MV-4-11 (cell line): ENCODE measurements at regions not wholly inside any gene's neighbourhood (a gene's known extent, or its start where the extent isn't known, plus 50 kb on each side); places are given as distances from the start of the nearest gene placed in this dataset.
"Not testable (repeated sequence)": the region's sequence is repeated elsewhere in the genome, so short reads cannot be mapped to it uniquely, and the experiment has no call there.

ENCODE experiments used
- DNase-seq: peaks from one replicate; lab custom pipeline; 2025; lab: John Stamatoyannopoulos, UW

GRCh38 chrX:146994163-146994562 lies 179.6 kb upstream of the CXorf51A start:
- DNase-seq, result no peak

- DNase-seq, result no peak
These were observed 158.7 kb upstream of the CXorf51A start for GRCh38 chrX:146973283-146973682.

GRCh38 chrX:146967306-146967705 lies 152.8 kb upstream of the CXorf51A start:
- no peak for DNase-seq

GRCh38 chrX:146956760-146957159 lies 142.2 kb upstream of the CXorf51A start:
- no peak for DNase-seq

GRCh38 chrX:146934256-146934655 lies 119.7 kb upstream of the CXorf51A start:
- peak; percentile 21 for DNase-seq

GRCh38 chrX:146932997-146933396 lies 118.5 kb upstream of the CXorf51A start:
- peak; percentile 27 for DNase-seq

GRCh38 chrX:146921204-146921603 lies 106.7 kb upstream of the CXorf51A start:
- DNase-seq, result no peak

GRCh38 chrX:146907391-146908240 lies 93.1 kb upstream of the CXorf51A start:
- no peak for DNase-seq

- DNase-seq, result no peak
These were observed 91.6 kb upstream of the CXorf51A start for GRCh38 chrX:146906166-146906565.

- no peak for DNase-seq
These were observed 72.5 kb upstream of the CXorf51A start for GRCh38 chrX:146887020-146887419.

- peak; percentile 79 for DNase-seq
These were observed 67.0 kb upstream of the CXorf51A start for GRCh38 chrX:146881521-146881920.

- not testable (repeated sequence) for DNase-seq
These were observed 52.3 kb upstream of the CXorf51A start for GRCh38 chrX:146866846-146867245.

- DNase-seq, result not testable (repeated sequence)
These were observed 51.2 kb upstream of the CXorf51A start for GRCh38 chrX:146865734-146866133.
